Superior temporal gyrus (tissue), 1 donor: ENCODE measurements at regions not wholly inside any gene's neighbourhood (a gene's known extent, or its start where the extent isn't known, plus 50 kb on each side); places are given as distances from the start of the nearest gene placed in this dataset.
"Not testable (repeated sequence)": the region's sequence is repeated elsewhere in the genome, so short reads cannot be mapped to it uniquely, and the experiment has no call there.

Experiments used
- DNase-seq: peaks from one replicate; pipeline ENCODE4 v3.0.0-alpha.2; 2016; ENCODE audit errors: extremely low spot score

- DNase-seq = no peak
These were observed 258.7 kb upstream of the IL12B start for GRCh38 chr5:159588941-159589340.

- DNase-seq = no peak
These were observed 263.3 kb upstream of the IL12B start for GRCh38 chr5:159593518-159594073.

GRCh38 chr5:159595561-159595960 lies 265.3 kb upstream of the IL12B start:
- DNase-seq = not testable (repeated sequence)

- DNase-seq = no peak
These were observed 270.9 kb upstream of the IL12B start for GRCh38 chr5:159601216-159601615.

- no peak for DNase-seq
These were observed 272.1 kb upstream of the IL12B start for GRCh38 chr5:159602434-159602833.

GRCh38 chr5:159605585-159605984 lies 275.3 kb upstream of the IL12B start:
- DNase-seq = no peak

- DNase-seq = no peak
These were observed 279.1 kb upstream of the IL12B start for GRCh38 chr5:159609359-159609758.

- no peak for DNase-seq
These were observed 280.8 kb upstream of the IL12B start for GRCh38 chr5:159610966-159611579.

GRCh38 chr5:159616952-159617351 lies 286.7 kb upstream of the IL12B start:
- DNase-seq = peak; percentile 66

- DNase-seq = peak; percentile 67
These were observed 289.5 kb upstream of the IL12B start for GRCh38 chr5:159619826-159620225.

GRCh38 chr5:159620853-159621540 lies 290.7 kb upstream of the IL12B start:
- no peak for DNase-seq

GRCh38 chr5:159628703-159629102 lies 287.6 kb upstream of the ADRA1B start:
- DNase-seq = no peak

GRCh38 chr5:159629158-159629557 lies 287.1 kb upstream of the ADRA1B start:
- DNase-seq = no peak

- no peak for DNase-seq
These were observed 285.7 kb upstream of the ADRA1B start for GRCh38 chr5:159630545-159630944.

GRCh38 chr5:159631001-159631400 lies 285.3 kb upstream of the ADRA1B start:
- DNase-seq = no peak

- no peak for DNase-seq
These were observed 283.4 kb upstream of the ADRA1B start for GRCh38 chr5:159632866-159633265.

GRCh38 chr5:159638481-159638880 lies 277.8 kb upstream of the ADRA1B start:
- no peak for DNase-seq

GRCh38 chr5:159638954-159639559 lies 277.2 kb upstream of the ADRA1B start:
- DNase-seq = no peak

- no peak for DNase-seq
These were observed 276.7 kb upstream of the ADRA1B start for GRCh38 chr5:159639590-159639989.

GRCh38 chr5:159640446-159640845 lies 275.8 kb upstream of the ADRA1B start:
- no peak for DNase-seq

GRCh38 chr5:159640921-159641320 lies 275.4 kb upstream of the ADRA1B start:
- DNase-seq = no peak

- DNase-seq = no peak
These were observed 274.8 kb upstream of the ADRA1B start for GRCh38 chr5:159641371-159642039.
